Stimulated activated CD8-positive, alpha-beta memory T cell treated with anti-CD3 and anti-CD28 coated beads, Interleukin-7, amount 100 ng/mL, for 4 hours (primary cell): ENCODE measurements at regions not wholly inside any gene's neighbourhood (a gene's known extent, or its start where the extent isn't known, plus 50 kb on each side); places are given as distances from the start of the nearest gene placed in this dataset.

Source experiments
- DNase-seq, 2 donors: peaks; one replicate each; pipeline ENCODE4 v3.0.0-alpha.2; 2020; ENCODE audit warnings: low read depth in 2 of 2

DNA sequence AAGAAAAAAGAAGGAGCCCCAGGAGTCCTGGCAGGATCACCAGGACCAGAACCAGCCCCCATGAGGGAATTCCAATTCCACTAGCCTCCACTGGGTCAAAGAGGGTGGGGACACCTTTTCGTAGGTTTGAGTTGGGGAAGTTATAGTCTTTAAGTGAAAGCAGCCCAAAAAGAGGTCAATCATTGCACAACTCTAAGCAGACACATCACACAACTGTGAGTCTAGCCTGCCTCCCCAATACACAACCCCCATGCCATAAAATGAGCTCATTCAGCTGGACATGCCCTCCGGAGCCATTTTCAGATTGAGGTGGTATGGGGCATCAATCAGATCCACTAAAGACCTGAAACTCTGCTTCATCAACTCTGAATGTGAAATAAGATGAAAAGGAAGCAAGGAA is 179.9 kb downstream of the NPHP4 start:
- DNase-seq, result no peak

DNA sequence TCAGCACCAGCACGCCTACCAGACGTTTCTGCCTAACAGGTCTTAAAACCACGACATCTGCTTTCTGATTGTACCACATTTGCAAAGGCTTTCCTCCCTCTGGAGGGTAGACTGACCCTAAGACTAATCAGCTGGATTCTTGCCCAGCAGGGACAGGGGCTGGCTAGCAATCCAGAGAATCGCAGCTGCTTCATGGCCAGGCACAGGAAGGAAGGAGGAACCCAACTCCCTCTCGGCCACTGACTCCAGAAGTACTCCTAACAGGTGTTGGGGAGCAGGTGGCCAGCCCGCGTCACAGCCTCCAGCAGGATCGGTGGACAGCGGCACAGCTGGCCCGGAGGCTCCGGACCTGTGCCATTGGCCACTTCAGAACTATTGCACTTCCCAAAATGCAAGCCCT is 180.8 kb downstream of the NPHP4 start:
- DNase-seq, result no peak

DNA sequence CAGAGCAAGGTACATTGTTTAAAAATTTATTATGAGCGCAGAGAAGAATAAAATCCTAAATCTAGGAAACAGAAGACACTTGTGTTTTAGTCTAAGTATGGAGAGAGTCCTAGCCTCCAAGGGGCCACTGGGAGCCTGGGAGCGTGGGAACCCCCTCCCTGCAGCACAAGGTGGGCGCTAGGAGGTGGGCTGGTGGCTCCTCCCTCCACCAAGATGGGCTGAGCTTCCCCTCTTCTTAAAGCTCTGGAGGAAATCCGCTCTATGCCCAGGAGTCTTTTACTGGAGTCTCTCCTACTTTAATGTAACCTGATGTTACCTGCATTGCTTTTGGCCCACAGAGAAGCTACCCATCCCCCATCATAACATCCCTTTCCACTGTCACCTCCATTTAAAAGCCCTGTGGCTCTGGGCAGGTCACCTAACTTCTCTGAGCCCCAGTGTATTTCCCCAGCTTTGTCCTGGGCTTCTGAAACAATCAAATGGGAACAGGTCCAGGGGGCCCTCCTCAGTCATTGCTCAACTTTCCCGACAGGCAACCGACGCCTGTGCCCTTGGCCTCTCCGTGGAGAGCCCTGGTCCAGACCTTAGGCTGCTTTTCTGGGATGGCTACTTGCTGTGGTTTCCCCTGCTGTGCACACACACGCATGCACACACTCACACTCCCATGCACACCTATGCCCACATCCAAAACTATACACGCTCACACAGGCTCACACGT is 181.5 kb downstream of the NPHP4 start:
- no peak for DNase-seq

DNA sequence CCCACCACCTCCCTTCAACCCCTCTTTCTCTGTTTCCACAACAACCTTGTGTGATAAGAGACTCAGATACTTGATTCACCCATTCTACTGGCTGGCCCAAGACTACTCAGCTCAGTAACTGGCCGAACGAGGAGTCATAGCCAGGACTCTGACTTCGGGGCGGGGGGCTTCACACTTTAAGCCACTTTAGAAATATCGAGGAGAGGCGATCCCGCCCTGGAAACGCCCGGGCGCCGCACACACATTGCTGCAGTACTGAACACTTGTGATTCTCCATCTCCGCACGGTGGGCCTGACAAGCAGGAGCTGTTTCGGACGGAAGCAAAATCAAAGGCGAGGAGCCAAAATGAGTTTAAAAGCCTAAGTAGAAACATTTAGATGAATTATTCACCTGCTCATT is 182.1 kb downstream of the NPHP4 start:
- DNase-seq, result no peak

DNA sequence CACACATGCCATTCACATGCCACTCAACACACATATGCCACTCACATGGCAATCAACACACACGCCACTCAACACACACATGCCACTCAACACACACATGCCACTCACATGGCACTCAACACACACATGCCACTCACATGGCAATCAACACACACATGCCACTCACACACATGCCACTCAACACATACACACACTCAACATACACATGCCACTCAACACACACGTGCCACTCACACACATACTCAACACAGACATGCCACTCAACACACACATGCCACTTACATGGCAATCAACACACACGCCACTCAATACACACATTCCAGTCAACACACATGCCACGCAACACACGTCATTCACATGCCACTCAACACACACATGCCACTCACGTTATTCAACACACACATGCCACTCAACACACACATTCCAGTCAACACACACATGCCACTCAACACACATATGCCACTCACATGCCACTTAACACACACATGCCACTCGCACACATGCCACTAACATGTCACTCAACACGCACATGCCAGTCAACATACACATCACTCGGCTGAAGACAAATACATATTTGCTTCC is 182.9 kb downstream of the NPHP4 start:
- no peak for DNase-seq

DNA sequence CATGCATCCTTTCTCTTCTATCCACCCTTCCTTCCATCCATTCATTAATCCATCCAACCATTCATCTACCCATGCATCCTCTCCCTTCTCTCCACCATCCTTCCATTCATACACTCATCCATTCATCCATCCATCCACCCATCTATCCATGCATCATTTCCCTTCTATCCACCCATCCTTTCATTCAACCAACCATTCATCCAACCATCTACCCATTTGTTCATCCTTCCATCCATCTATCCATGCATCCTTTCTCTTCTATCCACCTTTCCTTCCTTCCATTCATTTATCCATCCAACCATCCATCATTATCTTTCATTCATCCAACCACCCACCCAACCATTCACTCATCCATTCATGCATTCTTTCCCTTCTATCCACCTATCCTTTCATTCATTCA is 188.4 kb downstream of the NPHP4 start:
- DNase-seq, result no peak

DNA sequence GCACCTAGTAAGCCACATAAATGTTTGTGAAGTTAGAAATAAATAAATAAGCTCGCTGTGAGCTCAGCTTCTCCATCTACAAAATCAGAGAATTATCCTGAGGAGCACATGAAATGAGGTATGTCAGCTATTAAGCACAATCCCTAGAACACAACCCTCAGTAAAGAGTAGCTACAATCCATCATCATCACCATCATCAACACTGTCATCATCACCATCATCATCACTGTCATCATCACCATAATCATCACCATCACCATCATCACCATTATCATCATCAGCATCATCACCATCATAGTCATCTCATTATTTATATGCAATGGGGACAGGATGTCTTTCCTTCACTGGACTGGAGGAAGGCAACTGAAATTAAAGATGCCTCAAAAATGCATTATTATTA is 189.6 kb downstream of the NPHP4 start:
- DNase-seq, result no peak

DNA sequence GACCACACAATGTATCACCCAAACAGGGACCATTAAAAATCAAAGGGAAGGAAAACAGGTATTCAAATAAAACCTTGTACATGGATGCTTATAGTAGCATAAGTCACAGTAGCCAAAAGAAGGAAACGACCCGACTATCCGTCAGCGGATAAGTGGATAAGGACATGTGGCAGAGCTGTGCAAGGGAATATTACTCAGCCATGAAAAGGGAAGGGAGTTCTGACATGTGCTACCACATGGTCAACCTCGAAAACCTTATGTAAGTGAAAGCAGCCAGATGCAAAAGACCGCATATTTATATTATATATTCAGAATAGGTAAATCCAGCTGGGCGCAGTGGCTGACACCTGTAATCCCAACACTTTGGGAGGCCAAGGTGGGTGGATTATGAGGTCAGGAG is 193.3 kb downstream of the NPHP4 start:
- DNase-seq, result no peak

DNA sequence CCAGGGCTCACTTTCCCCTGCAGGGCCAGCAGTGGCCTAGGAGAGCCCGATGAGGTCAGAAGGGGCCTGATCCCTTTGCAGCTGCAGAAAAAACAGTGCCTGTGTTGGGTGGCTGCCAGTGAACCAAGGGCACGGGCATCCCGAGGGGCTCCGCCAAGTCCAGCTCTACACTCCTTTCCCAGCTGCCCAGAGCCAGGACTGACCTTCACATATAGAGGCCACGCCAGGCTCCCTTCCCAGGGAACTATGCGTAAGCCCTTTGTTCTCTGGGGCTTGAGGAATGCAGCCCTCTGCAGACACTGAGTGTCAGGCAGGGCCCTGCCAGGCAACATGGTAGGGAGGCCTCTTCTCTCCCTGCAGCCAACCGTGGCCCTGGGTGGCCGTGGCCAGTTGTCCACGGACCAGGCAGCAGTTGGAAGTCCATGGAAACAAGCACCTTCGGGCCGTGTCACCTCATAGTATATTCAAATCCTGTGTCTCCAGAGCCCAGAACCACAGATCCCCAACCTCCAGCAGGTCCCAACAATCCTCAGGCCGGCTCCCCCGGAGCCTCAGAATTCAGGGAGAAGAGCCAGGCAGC is 194.0 kb downstream of the NPHP4 start:
- no peak for DNase-seq

DNA sequence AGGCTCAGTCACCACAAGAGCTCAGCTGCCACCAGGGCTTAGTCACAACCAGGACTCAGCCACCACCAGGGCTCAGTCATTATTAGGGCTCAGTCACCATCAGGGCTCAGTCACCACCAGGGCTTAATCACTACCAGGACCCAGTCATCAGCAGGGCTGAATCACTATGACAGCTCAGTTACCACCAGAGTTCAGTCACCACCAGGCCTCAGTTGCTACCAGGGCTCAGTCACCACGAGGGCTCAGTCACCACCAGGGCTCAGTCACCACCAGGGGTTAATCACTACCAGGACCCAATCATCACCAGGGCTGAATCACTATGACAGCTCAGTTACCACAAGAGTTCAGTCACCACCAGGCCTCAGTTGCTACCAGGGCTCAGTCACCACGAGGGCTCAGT is 196.2 kb downstream of the NPHP4 start:
- DNase-seq, result no peak

DNA sequence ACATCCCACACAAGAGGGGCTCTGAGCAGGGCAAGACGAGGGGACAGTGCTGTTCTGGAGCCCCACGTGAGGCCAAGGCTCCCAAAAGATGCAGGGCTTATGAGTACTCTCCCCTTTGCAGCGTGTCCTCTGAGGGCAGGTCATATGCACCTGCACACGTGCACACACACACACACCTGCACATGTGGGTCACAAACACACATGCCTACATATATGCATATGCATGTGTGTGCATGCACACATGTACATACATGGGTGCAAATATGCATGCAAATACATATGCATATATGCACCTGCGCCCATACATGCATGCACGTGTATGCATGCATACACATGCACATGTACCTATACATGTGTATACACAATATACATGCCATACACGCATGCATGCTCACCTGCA is 197.9 kb downstream of the NPHP4 start:
- no peak for DNase-seq

DNA sequence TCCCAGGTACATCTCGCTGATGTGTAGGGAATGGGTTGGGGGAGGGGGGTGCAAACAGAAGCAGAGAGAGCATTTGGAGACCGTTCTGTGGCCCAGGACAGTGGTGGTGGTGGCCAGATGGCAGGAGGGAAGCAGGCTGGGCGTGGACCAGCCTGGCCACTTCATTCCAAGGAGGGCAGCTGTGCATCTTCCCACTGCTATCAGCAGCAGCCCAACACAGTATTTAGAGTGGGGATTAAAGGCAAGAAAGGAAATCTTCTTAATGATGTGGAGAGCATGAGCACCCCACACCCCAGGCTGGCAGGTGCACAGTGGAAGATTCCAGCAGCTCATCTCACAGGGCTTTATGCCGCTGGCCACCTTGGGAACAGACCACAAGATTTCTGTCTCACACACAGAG is 198.7 kb downstream of the NPHP4 start:
- DNase-seq, result no peak

DNA sequence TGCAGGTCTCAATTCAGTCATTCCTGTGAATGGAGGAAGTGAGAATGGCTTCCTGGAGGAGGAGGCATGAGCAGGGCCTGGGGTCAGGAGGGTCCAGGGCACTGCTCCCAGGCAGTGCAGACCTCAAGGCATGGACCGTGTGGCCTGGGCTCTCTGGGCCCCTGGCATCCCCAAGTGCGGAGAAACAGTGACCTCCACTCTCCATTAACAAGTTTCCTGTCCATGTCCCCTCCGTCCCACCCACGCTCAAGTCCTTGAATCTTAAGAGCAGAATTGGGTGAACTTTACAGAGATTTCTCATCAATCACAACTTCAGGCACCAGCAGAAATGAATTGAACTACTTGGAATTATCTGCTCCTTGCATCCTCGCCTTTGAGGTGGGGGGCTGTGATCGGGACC is 211.1 kb downstream of the NPHP4 start:
- no peak for DNase-seq

DNA sequence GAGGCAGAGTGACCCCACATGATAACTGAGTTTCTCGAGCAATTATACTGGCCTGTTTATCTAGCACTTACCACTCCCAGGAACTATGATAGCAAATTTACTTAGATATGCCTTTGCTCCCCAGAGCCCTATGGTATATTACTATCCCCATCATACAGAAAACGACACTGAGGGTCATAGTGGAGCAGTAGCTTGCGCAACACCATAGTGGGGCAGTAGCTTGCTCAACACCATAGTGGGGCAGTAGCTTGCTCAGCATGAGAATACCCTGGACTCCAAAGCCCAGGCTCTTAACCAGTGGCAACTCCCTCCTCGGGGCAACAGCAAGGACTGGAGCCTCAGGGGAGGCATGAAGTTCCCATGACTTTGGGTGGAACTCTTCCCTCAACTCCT is 211.9 kb downstream of the NPHP4 start:
- DNase-seq, result no peak

DNA sequence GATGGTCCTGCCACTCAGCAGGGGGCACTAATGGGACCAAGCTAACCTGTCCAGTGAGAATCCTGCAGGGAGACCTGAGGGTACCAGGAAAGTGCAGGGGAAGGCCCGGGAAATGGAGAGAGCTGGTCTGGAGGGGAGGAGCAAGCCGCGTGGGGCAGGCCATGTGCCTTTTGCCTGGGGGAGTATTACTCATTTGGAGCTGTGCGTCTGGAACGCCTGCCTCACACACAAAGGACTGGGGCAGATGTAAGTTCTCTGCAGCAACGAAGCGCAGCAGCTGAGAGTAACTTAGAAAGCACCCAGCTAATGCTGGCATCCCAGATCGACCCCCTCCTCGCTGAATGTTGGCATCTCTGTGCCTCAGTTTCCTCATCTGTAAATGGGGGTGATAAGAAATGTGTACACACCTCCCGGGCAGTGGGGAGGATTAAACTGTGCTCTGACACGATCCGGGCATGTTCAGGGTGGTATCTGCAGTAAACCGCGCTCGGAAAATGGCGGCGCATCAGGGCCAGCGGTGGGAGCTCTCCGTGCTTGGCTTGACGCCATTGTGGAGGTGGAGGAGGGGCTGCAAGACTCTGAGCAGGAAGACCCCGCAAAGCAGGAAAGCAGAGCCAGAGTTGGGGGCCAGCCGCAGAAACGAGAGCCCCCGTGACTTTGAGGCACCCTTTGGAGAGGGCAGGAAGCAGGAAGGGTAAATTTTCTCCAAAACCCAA is 212.5 kb downstream of the NPHP4 start:
- DNase-seq, result no peak

DNA sequence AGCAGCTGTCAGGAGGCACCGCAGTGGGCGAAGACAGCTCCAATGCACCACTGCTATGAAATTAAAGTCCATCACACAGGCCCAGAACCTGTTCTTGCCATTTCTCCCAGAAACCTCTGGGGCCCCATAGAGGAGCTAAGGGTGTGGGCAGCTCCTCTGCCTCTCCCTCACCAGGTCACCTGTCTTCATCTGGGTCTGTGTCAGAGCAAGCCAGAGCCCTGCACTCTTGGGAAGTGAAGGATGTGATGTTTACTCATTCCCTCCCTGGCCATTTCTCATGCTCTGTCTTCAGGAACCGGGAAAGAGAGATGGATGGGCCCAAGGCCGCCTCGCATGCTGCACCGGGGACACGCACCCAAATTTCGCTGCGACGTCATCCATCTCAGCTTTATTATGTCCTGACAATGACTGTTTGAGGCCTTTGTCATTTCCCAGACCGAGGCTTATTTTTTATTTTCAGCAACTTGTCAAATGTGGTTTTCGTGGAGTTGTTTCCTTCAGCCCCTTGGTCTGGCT is 216.1 kb downstream of the NPHP4 start:
- no peak for DNase-seq

DNA sequence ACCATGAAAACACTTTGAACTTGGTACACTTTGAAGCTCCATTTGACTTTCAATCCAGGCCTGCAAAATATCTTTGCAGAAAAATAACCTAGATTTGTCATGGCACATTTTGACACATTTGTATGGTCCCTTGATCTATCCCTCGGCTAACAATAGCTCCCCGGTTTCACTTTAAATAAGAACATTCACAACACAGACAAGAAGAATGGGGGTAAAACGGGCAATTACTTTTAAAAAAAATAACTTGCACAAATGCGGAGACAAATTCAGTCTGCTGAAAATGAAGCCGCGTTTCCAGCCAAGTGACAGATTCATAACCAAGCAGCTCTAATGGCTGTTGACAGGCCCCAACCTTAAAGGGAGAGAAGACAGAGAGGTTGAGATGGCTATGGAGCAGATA is 218.2 kb downstream of the NPHP4 start:
- DNase-seq, result no peak

DNA sequence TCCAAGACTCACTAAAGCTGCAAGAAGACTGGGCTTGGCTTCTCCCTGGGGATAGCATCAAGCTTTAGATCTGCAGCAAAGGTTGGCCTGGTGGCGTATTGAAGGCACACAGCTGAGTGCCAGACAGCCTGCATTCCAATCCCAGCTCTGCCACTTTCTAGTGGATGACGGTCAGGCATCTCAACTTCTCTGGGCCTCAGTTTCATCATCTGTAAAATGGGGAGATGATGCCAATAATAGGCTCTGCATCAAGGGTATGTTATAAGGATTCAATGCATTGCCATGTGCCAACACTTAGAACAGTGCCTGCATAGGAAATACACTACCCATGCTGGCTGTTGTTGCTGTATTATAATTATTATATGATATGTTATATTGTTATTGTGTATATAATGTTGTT is 220.4 kb downstream of the NPHP4 start:
- DNase-seq, result no peak

DNA sequence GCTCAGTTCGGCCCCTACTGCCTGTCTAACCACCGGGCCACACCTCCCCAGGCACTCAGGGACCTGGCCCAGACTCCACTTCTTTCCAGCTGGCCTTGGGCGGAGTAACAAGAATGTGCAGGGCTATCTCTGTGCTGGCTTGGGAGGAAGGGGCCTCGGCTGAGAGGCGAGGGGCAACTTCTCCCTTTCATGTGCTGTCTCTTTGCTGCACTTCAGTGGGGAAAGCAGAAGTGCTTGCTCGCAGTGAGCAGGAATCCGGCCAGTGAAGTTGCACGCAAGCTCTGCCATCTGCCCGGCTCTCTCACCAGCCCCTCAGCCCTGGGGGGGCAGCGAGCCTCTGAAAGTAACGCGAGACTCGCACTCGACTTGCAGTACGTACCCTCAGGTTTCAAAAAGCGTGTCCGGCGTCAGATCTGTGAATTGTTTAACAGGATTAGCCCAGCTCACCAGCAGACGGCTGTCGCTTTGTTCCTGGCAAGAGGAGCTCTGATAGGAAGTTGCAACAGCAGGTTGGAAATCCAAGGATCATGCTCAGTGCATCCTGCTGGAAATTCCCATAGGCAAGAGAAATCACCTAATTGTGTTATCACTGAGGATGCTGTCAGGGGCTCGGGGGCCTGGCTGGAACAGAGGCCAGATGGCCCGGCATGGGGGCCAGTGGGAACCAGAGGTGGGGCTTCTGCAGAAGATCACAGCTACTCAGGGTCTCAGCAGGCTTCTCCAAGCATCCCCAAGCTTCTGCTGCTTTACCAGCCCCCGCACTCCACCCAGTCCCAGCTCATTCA is 221.1 kb downstream of the NPHP4 start:
- DNase-seq, result no peak

DNA sequence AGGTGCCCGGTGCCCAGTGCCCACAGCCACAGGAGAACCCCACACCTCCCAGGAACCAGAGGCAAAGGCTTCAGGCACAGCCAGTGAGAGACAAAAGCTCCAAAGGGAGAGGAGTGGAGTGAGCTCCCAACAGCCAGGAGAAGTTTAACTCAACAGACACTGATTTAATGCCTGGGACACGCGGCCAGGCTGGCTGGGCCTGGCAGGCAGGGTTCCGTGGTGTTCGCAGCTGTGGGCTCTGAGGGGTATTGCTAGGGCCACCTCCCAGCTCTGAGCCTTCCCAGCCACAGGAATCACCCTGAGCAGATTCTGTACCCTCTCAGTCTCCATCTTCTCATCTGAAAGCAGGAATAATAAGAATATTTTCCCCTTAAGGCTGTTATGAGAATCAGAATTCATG is 222.5 kb downstream of the NPHP4 start:
- DNase-seq, result no peak

DNA sequence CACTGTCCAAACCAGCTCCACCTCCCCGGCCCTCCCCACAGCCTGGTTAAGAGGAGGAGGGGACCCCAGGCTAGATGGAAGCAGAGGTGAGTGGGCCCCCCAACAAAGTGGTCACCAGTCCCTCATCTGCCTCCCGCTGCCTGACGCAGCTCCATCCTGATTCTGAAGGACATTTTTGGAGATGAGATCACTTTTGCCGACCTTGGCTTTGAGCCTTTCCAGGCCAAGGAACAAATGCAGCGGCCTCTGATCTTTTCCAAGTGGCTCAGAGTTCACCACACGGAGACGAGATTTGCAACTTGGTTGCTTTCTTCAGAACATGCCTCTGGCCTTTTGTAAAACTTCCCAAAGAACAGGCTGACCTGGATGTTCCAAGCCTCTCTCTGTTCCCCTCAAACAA is 223.1 kb downstream of the NPHP4 start:
- DNase-seq, result no peak

DNA sequence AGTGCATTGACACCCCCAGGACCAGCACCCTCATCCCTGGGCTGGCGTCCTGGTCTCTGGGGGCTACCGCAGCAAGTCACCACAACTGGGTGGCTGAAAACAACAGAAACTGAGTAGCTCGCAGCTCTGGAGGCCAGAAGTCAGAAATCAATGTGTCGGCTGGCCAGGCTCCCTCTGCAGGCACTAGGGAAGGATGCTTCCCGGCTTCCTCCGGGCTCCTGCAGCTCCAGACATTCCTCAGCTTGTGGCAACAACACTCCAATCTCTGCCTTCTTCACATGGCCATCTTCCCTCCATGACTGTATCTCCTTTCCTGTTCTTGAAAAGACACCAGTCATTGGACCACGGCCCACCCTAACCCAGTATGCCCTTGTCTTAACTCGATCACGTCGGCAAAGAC is 224.2 kb downstream of the NPHP4 start:
- DNase-seq, result no peak
